CD4-positive, alpha-beta T cell treated with Interleukin-15 for 4 hours (primary cell): ENCODE measurements at regions not wholly inside any gene's neighbourhood (a gene's known extent, or its start where the extent isn't known, plus 50 kb on each side); places are given as distances from the start of the nearest gene placed in this dataset.

ENCODE experiments used
- DNase-seq: peaks from one replicate; pipeline ENCODE4 v3.0.0-alpha.2; 2020; ENCODE audit warnings: low spot score

GRCh38 chr20:51158226-51158625 lies 135.3 kb upstream of the KCNG1 start:
- DNase-seq = no peak

- no peak for DNase-seq
These were observed 133.4 kb upstream of the KCNG1 start for GRCh38 chr20:51156041-51156982.

- no peak for DNase-seq
These were observed 132.1 kb upstream of the KCNG1 start for GRCh38 chr20:51154708-51155690.

- no peak for DNase-seq
These were observed 131.2 kb upstream of the KCNG1 start for GRCh38 chr20:51153867-51154707.

- no peak for DNase-seq
These were observed 126.0 kb upstream of the KCNG1 start for GRCh38 chr20:51148941-51149340.

- DNase-seq = no peak
These were observed 121.6 kb upstream of the KCNG1 start for GRCh38 chr20:51144476-51144875.

GRCh38 chr20:51143652-51144051 lies 120.7 kb upstream of the KCNG1 start:
- no peak for DNase-seq

- DNase-seq = no peak
These were observed 119.5 kb upstream of the KCNG1 start for GRCh38 chr20:51142448-51142847.

GRCh38 chr20:51140671-51141070 lies 117.8 kb upstream of the KCNG1 start:
- DNase-seq = no peak

GRCh38 chr20:51139891-51140290 lies 117.0 kb upstream of the KCNG1 start:
- DNase-seq = no peak

- no peak for DNase-seq
These were observed 115.7 kb upstream of the KCNG1 start for GRCh38 chr20:51138576-51138975.

- no peak for DNase-seq
These were observed 114.6 kb upstream of the KCNG1 start for GRCh38 chr20:51137461-51137860.

- DNase-seq = no peak
These were observed 113.2 kb upstream of the KCNG1 start for GRCh38 chr20:51135926-51136715.

GRCh38 chr20:51134405-51134804 lies 111.5 kb upstream of the KCNG1 start:
- no peak for DNase-seq

- DNase-seq = no peak
These were observed 109.4 kb upstream of the KCNG1 start for GRCh38 chr20:51132279-51132678.

- DNase-seq = no peak
These were observed 108.9 kb upstream of the KCNG1 start for GRCh38 chr20:51131811-51132210.

GRCh38 chr20:51129147-51129776 lies 106.4 kb upstream of the KCNG1 start:
- no peak for DNase-seq

GRCh38 chr20:51128198-51128597 lies 105.3 kb upstream of the KCNG1 start:
- no peak for DNase-seq

GRCh38 chr20:51127713-51128112 lies 104.8 kb upstream of the KCNG1 start:
- no peak for DNase-seq

GRCh38 chr20:51126337-51126736 lies 103.4 kb upstream of the KCNG1 start:
- no peak for DNase-seq
